Loucy (cell line): ENCODE measurements at regions not wholly inside any gene's neighbourhood (a gene's known extent, or its start where the extent isn't known, plus 50 kb on each side); places are given as distances from the start of the nearest gene placed in this dataset.

Experiments
- H2AFZ ChIP-seq: fragments of 200-600 bp; sonication (generic); 2 replicates; pipeline ENCODE4 v1.6.0; 2016; ENCODE audit warnings: antibody characterized with exemption, mild to moderate bottlenecking, low read length, moderate library complexity
- H3F3A ChIP-seq: fragments of 200-600 bp; 2 replicates; pipeline ENCODE4 v1.6.0; 2016; ENCODE audit warnings: antibody characterized with exemption, low read depth, mild to moderate bottlenecking
- H3K27me3 ChIP-seq: fragments of 200-600 bp; sonication (generic); 2 replicates; pipeline ENCODE4 v1.6.1; 2014; ENCODE audit warnings: low read length, mild to moderate bottlenecking; ENCODE audit not compliant: insufficient read depth, poor library complexity, severe bottlenecking
- H3K36me3 ChIP-seq: fragments of 200-600 bp; sonication (generic); 2 replicates; pipeline ENCODE4 v1.6.1; 2016; ENCODE audit warnings: low read length; ENCODE audit not compliant: insufficient read depth
- H3K4me1 ChIP-seq: fragments of 200-600 bp; sonication (generic); 2 replicates; pipeline ENCODE4 v1.5.1; 2014; ENCODE audit warnings: low read length, mild to moderate bottlenecking; ENCODE audit not compliant: insufficient read depth, poor library complexity, severe bottlenecking
- H3K4me2 ChIP-seq: fragments of 200-600 bp; sonication (generic); 2 replicates; pipeline ENCODE4 v1.6.0; 2014; ENCODE audit warnings: antibody characterized with exemption, low read length, low read depth, mild to moderate bottlenecking; ENCODE audit not compliant: poor library complexity, severe bottlenecking
- H3K4me3 ChIP-seq: fragments of 200-600 bp; sonication (generic); 2 replicates; pipeline ENCODE4 v1.5.1; 2014; ENCODE audit warnings: low read length, mild to moderate bottlenecking, mixed read lengths; ENCODE audit not compliant: poor library complexity, severe bottlenecking
- H3K79me2 ChIP-seq: fragments of 200-600 bp; sonication (generic); 2 replicates; pipeline ENCODE4 v1.6.1; 2014; ENCODE audit warnings: low read length; ENCODE audit not compliant: insufficient read depth
- H3K9ac ChIP-seq: fragments of 200-600 bp; sonication (generic); 2 replicates; pipeline ENCODE4 v1.6.0; 2014; ENCODE audit warnings: mild to moderate bottlenecking, low read depth, low read length, moderate library complexity; ENCODE audit not compliant: poor library complexity, severe bottlenecking
- H3K9me2 ChIP-seq: fragments of 200-600 bp; sonication (generic); replicated peaks from 2 replicates; pipeline ENCODE4 v1.6.1; 2016; ENCODE audit warnings: low read depth, low read length, mixed read lengths
- H3K9me3 ChIP-seq: fragments of 200-600 bp; sonication (generic); 2 replicates; pipeline ENCODE4 v1.6.1; 2014; ENCODE audit warnings: mild to moderate bottlenecking, antibody characterized with exemption, low read length, low read depth; ENCODE audit not compliant: insufficient read depth
- H4K20me1 ChIP-seq: fragments of 200-600 bp; sonication (generic); 2 replicates; pipeline ENCODE4 v1.6.0; 2014; ENCODE audit warnings: antibody characterized with exemption, low read length, mild to moderate bottlenecking; ENCODE audit not compliant: insufficient read depth, poor library complexity, severe bottlenecking
- CTCF ChIP-seq: fragments of 200-600 bp; sonication (generic); conservative IDR thresholded peaks from 2 replicates; pipeline ENCODE4 v1.5.1; 2014; ENCODE audit warnings: mild to moderate bottlenecking, antibody characterized with exemption, low read length
- EZH2phosphoT487 ChIP-seq: fragments of 200-600 bp; IDR thresholded peaks from 2 replicates; pipeline ENCODE4 v1.6.1; 2018; ENCODE audit warnings: antibody characterized with exemption, mild to moderate bottlenecking, moderate library complexity, borderline replicate concordance

- Histone ChIP-seq H3K4me3 (no peak overlapping the region), H3K4me1 (no peaks in the 10 kb centered on the region), H3K4me2 (no peak overlapping the region), H3K9ac (no peak overlapping the region), H3K79me2 (no peaks in the 10 kb centered on the region), H2AFZ (no peak overlapping the region), H3K9me2 (no peaks in the 10 kb centered on the region), H3F3A (no peaks in the 10 kb centered on the region), H3K27me3 (no peaks in the 10 kb centered on the region), H3K36me3 (no peaks in the 10 kb centered on the region), H3K9me3 (no peaks in the 10 kb centered on the region), H4K20me1 (no peaks in the 10 kb centered on the region)
- no peak for TF ChIP-seq CTCF
- no peak for TF ChIP-seq EZH2phosphoT487
Observed at GRCh38 chr4:181245326-181245725, 997.9 kb upstream of the TENM3 start.

- H3K4me1 ChIP-seq: no peaks in the 10 kb centered on the region
- no peak overlapping the region for H3K4me2 ChIP-seq
- no peaks in the 10 kb centered on the region for H3K79me2 ChIP-seq
- no peak overlapping the region for H2AFZ ChIP-seq
- no peaks in the 10 kb centered on the region for H3K9me2 ChIP-seq
- H4K20me1 ChIP-seq: no peaks in the 10 kb centered on the region
- no peak for TF ChIP-seq EZH2phosphoT487
- no peak for TF ChIP-seq CTCF
- no peaks in the 10 kb centered on the region for H3K27me3 ChIP-seq
- no peak overlapping the region for H3K9ac ChIP-seq
- no peak overlapping the region for H3K4me3 ChIP-seq
- H3F3A ChIP-seq: no peaks in the 10 kb centered on the region
- H3K36me3 ChIP-seq: no peaks in the 10 kb centered on the region
- no peaks in the 10 kb centered on the region for H3K9me3 ChIP-seq
Observed at GRCh38 chr4:181249031-181249430, 994.2 kb upstream of the TENM3 start.

- no peak overlapping the region for H3K9ac ChIP-seq
- no peaks in the 10 kb centered on the region for H3K79me2 ChIP-seq
- H4K20me1 ChIP-seq: no peaks in the 10 kb centered on the region
- H3K9me2 ChIP-seq: no peaks in the 10 kb centered on the region
- no peaks in the 10 kb centered on the region for H3K4me1 ChIP-seq
- no peaks in the 10 kb centered on the region for H3K27me3 ChIP-seq
- no peaks in the 10 kb centered on the region for H3K9me3 ChIP-seq
- no peak overlapping the region for H2AFZ ChIP-seq
- no peaks in the 10 kb centered on the region for H3F3A ChIP-seq
- H3K4me3 ChIP-seq: no peak overlapping the region
- TF ChIP-seq CTCF (no peak), EZH2phosphoT487 (no peak)
- no peaks in the 10 kb centered on the region for H3K36me3 ChIP-seq
- no peak overlapping the region for H3K4me2 ChIP-seq
Observed at GRCh38 chr4:181254771-181255170, 988.4 kb upstream of the TENM3 start.
